ENCODE measurements at regions not wholly inside any gene's neighbourhood (a gene's known extent, or its start where the extent isn't known, plus 50 kb on each side); places are given as distances from the start of the nearest gene placed in this dataset.

DNA sequence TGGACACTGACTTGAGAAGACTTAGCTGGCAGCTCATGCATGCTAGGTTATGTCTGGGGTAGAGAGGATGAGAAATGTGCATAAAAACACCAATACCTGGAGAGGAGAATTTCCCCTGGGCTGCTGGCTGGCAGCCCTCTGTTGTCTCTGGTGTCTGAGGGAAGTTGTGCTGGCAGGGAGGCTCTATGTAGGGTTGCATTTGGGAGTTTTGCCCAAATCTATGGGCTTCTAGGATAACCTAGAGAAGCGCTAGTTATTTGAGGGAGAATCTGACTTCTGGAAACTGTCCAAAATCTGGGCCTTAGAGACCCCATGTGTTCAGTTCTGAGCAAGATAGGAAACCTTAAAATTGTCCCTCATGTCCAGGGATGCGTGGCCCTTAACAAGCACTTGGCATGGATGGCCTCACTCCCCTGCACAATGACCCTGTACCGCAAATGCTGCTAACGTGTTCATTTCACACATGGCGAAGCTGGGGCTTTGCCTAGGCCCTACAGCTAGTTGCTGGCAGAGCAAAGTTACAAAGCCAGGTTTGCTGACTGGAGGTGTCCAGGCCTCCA, 70.3 kb upstream of the ATP2B2 start:
- no peak overlapping the region for H3K4me3 ChIP-seq (ENCODE audit: low read depth in 2 of 2, low read length in 2 of 2)
- no peaks in the 10 kb centered on the region for H3K4me1 ChIP-seq (ENCODE audit: control insufficient read depth, insufficient read depth, low read length)
- no TSS peak for BruUV-seq (replicated peaks)
- ChIA-PET CTCF (no interaction called here), POLR2A (no interaction called here)
- no peaks in the 10 kb centered on the region for H3K9me3 ChIP-seq (ENCODE audit: control insufficient read depth, insufficient read depth, low read depth, low read length)
- H3K27me3 ChIP-seq (ENCODE audit: control insufficient read depth, insufficient read depth, low read length): peaks cover 3% of the 10 kb centered on the region; the same call in 1 of the 2 replicates
- in situ Hi-C loops (cut with HindIII; ENCODE audit: low pct_unique_long_range_greater_than_20kb, low sequenced_read_pairs) (no loop called here), intact Hi-C loops (cut with micrococcal nuclease; ENCODE audit: unreplicated experiment) (no loop called here)
- no peaks in the 10 kb centered on the region for H3K36me3 ChIP-seq (ENCODE audit: control insufficient read depth, insufficient read depth, low read length)
- TF ChIP-seq, protein P1, sequence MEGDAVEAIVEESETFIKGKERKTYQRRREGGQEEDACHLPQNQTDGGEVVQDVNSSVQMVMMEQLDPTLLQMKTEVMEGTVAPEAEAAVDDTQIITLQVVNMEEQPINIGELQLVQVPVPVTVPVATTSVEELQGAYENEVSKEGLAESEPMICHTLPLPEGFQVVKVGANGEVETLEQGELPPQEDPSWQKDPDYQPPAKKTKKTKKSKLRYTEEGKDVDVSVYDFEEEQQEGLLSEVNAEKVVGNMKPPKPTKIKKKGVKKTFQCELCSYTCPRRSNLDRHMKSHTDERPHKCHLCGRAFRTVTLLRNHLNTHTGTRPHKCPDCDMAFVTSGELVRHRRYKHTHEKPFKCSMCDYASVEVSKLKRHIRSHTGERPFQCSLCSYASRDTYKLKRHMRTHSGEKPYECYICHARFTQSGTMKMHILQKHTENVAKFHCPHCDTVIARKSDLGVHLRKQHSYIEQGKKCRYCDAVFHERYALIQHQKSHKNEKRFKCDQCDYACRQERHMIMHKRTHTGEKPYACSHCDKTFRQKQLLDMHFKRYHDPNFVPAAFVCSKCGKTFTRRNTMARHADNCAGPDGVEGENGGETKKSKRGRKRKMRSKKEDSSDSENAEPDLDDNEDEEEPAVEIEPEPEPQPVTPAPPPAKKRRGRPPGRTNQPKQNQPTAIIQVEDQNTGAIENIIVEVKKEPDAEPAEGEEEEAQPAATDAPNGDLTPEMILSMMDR (IDR thresholded peaks at IDR 0.05): no peak
- TF ChIP-seq, protein P2, sequence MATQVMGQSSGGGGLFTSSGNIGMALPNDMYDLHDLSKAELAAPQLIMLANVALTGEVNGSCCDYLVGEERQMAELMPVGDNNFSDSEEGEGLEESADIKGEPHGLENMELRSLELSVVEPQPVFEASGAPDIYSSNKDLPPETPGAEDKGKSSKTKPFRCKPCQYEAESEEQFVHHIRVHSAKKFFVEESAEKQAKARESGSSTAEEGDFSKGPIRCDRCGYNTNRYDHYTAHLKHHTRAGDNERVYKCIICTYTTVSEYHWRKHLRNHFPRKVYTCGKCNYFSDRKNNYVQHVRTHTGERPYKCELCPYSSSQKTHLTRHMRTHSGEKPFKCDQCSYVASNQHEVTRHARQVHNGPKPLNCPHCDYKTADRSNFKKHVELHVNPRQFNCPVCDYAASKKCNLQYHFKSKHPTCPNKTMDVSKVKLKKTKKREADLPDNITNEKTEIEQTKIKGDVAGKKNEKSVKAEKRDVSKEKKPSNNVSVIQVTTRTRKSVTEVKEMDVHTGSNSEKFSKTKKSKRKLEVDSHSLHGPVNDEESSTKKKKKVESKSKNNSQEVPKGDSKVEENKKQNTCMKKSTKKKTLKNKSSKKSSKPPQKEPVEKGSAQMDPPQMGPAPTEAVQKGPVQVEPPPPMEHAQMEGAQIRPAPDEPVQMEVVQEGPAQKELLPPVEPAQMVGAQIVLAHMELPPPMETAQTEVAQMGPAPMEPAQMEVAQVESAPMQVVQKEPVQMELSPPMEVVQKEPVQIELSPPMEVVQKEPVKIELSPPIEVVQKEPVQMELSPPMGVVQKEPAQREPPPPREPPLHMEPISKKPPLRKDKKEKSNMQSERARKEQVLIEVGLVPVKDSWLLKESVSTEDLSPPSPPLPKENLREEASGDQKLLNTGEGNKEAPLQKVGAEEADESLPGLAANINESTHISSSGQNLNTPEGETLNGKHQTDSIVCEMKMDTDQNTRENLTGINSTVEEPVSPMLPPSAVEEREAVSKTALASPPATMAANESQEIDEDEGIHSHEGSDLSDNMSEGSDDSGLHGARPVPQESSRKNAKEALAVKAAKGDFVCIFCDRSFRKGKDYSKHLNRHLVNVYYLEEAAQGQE (IDR thresholded peaks at IDR 0.05; ENCODE audit: insufficient read depth in 1 of 2, low read depth in 2 of 2, low read length in 1 of 2): no peak
- TF ChIP-seq POLR2AphosphoS5 (IDR thresholded peaks at IDR 0.05; ENCODE audit: low read depth, low read length): no peak
- TF ChIP-seq SIN3A (IDR thresholded peaks at IDR 0.05; ENCODE audit: borderline replicate concordance, insufficient read depth, low read depth, low read length): no peak
- no peak for TF ChIP-seq TCF7L2 (IDR thresholded peaks at IDR 0.05; ENCODE audit: low read depth, low read length)
- no peak overlapping the region for H3K27ac ChIP-seq (ENCODE audit: low read length)
- no peak for DNase-seq (ENCODE audit: low read depth, low spot score)
- ATAC-seq: no peak

DNA sequence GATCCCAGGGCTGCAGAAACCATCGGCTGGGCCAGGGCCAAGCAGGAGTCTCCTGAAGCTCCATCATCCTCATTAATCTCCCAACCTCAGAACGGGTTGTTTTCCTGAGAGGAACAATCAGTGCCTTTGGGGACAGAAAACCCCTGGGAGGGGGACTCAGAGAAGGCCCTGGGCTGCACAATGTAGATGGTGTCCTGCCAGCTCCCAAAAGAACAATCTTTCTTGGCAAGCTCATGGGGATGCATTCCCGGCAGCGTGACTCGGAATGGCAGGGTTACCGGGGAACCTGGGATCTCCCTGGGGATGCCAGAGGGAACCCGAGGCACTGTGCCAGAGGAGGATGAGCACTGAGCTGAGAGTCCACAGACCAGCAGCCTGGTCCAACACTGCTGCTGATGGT, 72.1 kb upstream of the ATP2B2 start:
- in situ Hi-C loops (cut with HindIII; ENCODE audit: low pct_unique_long_range_greater_than_20kb, low sequenced_read_pairs) (no loop called here), intact Hi-C loops (cut with micrococcal nuclease; ENCODE audit: unreplicated experiment) (no loop called here)
- Histone ChIP-seq H3K36me3 (ENCODE audit: control insufficient read depth, insufficient read depth, low read length) (no peaks in the 10 kb centered on the region), H3K27me3 (ENCODE audit: control insufficient read depth, insufficient read depth, low read length) (peaks cover 5% of the 10 kb centered on the region; the same call in 1 of the 2 replicates), H3K4me1 (ENCODE audit: control insufficient read depth, insufficient read depth, low read length) (no peaks in the 10 kb centered on the region), H3K4me3 (ENCODE audit: low read depth in 2 of 2, low read length in 2 of 2) (no peak overlapping the region), H3K27ac (ENCODE audit: low read length) (no peak overlapping the region), H3K9me3 (ENCODE audit: control insufficient read depth, insufficient read depth, low read depth, low read length) (no peaks in the 10 kb centered on the region)
- ATAC-seq (no peak), DNase-seq (ENCODE audit: low read depth, low spot score) (no peak)
- CTCF ChIA-PET: interaction anchor here (0.6 kb wide), 1 partner anchor 294 kb away, joined by 6 read pairs; no protein-coding TSS in a partner anchor
- TF ChIP-seq, protein P1 (IDR thresholded peaks at IDR 0.05): no peak
- no peak for TF ChIP-seq SIN3A (IDR thresholded peaks at IDR 0.05; ENCODE audit: borderline replicate concordance, insufficient read depth, low read depth, low read length)
- TF ChIP-seq, protein P2 (IDR thresholded peaks at IDR 0.05; ENCODE audit: insufficient read depth in 1 of 2, low read depth in 2 of 2, low read length in 1 of 2): no peak
- TF ChIP-seq TCF7L2 (IDR thresholded peaks at IDR 0.05; ENCODE audit: low read depth, low read length): no peak
- no peak for TF ChIP-seq POLR2AphosphoS5 (IDR thresholded peaks at IDR 0.05; ENCODE audit: low read depth, low read length)
- BruUV-seq (replicated peaks): no TSS peak
- POLR2A ChIA-PET: no interaction called here
